ENCODE measurements at regions not wholly inside any gene's neighbourhood (a gene's known extent, or its start where the extent isn't known, plus 50 kb on each side); places are given as distances from the start of the nearest gene placed in this dataset.

GRCh38 chr15:97892167-97892938 lies 68.2 kb upstream of the ARRDC4 start:
- no peak for TF ChIP-seq REST (IDR thresholded peaks at IDR 0.05; ENCODE audit: low read depth)
- no peak for TF ChIP-seq RAD21 (IDR thresholded peaks at IDR 0.05; ENCODE audit: low read depth)
- TF ChIP-seq CEBPB (IDR thresholded peaks at IDR 0.05): no peak
- no peak for TF ChIP-seq EP300 (IDR thresholded peaks at IDR 0.05; ENCODE audit: borderline replicate concordance)
- TF ChIP-seq TCF12 (IDR thresholded peaks at IDR 0.05; ENCODE audit: low read depth): no peak
- TF ChIP-seq ZBTB7A (IDR thresholded peaks at IDR 0.05; ENCODE audit: low read depth): no peak
- TF ChIP-seq YY1 (IDR thresholded peaks at IDR 0.05; ENCODE audit: low read depth): no peak
- no peak for TF ChIP-seq EGR1 (IDR thresholded peaks at IDR 0.05)
- TF ChIP-seq, protein P1, sequence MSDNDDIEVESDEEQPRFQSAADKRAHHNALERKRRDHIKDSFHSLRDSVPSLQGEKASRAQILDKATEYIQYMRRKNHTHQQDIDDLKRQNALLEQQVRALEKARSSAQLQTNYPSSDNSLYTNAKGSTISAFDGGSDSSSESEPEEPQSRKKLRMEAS (IDR thresholded peaks at IDR 0.05): no peak
- no peak for TF ChIP-seq FOXM1 (IDR thresholded peaks at IDR 0.05; ENCODE audit: borderline replicate concordance, low read depth)
- TF ChIP-seq TAF1 (IDR thresholded peaks at IDR 0.05; ENCODE audit: low read depth): no peak
- TF ChIP-seq CREB1 (IDR thresholded peaks at IDR 0.05; ENCODE audit: low read depth): no peak
- TF ChIP-seq TEAD4 (IDR thresholded peaks at IDR 0.05): no peak
- TF ChIP-seq, protein P2, sequence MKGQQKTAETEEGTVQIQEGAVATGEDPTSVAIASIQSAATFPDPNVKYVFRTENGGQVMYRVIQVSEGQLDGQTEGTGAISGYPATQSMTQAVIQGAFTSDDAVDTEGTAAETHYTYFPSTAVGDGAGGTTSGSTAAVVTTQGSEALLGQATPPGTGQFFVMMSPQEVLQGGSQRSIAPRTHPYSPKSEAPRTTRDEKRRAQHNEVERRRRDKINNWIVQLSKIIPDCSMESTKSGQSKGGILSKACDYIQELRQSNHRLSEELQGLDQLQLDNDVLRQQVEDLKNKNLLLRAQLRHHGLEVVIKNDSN (IDR thresholded peaks at IDR 0.05): no peak
